H9 (cell line): ENCODE measurements at regions not wholly inside any gene's neighbourhood (a gene's known extent, or its start where the extent isn't known, plus 50 kb on each side); places are given as distances from the start of the nearest gene placed in this dataset.
"Not testable (repeated sequence)": the region's sequence is repeated elsewhere in the genome, so short reads cannot be mapped to it uniquely, and the experiment has no call there.

Experiments
- DNase-seq: peaks from one replicate; pipeline ENCODE4 v3.0.0-alpha.2; 2017
- H2AFZ ChIP-seq: one replicate; pipeline ENCODE4 v1.6.1; 2013; ENCODE audit warnings: mild to moderate bottlenecking, low read length, control low read depth, moderate library complexity
- H2AK5ac ChIP-seq: 2 replicates; pipeline ENCODE4 v1.6.1; 2013; ENCODE audit warnings: low read length, control low read depth, mixed read lengths; ENCODE audit not compliant: insufficient read length
- H2BK120ac ChIP-seq: one replicate; pipeline ENCODE4 v1.6.1; 2013; ENCODE audit warnings: low read depth, mild to moderate bottlenecking, low read length, control low read depth, inconsistent platforms; ENCODE audit not compliant: poor library complexity, severe bottlenecking
- H2BK12ac ChIP-seq: 2 replicates; pipeline ENCODE4 v1.6.1; 2013; ENCODE audit warnings: low read length, control low read depth, mixed read lengths, low read depth; ENCODE audit not compliant: insufficient read length
- H2BK15ac ChIP-seq: 2 replicates; pipeline ENCODE4 v1.6.1; 2013; ENCODE audit warnings: low read depth, low read length, control low read depth
- H2BK20ac ChIP-seq: one replicate; pipeline ENCODE4 v1.6.1; 2013; ENCODE audit warnings: low read depth, mild to moderate bottlenecking, low read length, control low read depth, inconsistent platforms; ENCODE audit not compliant: poor library complexity, severe bottlenecking
- H2BK5ac ChIP-seq: 2 replicates; pipeline ENCODE4 v1.6.1; 2013; ENCODE audit warnings: low read length, control low read depth, mixed read lengths; ENCODE audit not compliant: insufficient read length
- H3K14ac ChIP-seq: 2 replicates; pipeline ENCODE4 v1.6.1; 2013; ENCODE audit warnings: low read length, control low read depth; ENCODE audit not compliant: insufficient read depth
- H3K18ac ChIP-seq: 2 replicates; pipeline ENCODE4 v1.6.1; 2013; ENCODE audit warnings: low read depth, mild to moderate bottlenecking, mixed read lengths, low read length, control low read depth; ENCODE audit not compliant: insufficient read length
- H3K23ac ChIP-seq: 2 replicates; pipeline ENCODE4 v1.6.1; 2013; ENCODE audit warnings: low read length, control low read depth, mixed read lengths, low read depth; ENCODE audit not compliant: insufficient read length
- H3K23me2 ChIP-seq: 2 replicates; pipeline ENCODE4 v1.6.1; 2013; ENCODE audit warnings: low read depth, mild to moderate bottlenecking, mixed read lengths, low read length, control low read depth; ENCODE audit not compliant: insufficient read length, poor library complexity, severe bottlenecking
- H3K27ac ChIP-seq: 2 replicates; pipeline ENCODE4 v1.5.1; 2013; ENCODE audit warnings: low read length, control low read depth, mixed read lengths, low read depth; ENCODE audit not compliant: insufficient read length
- H3K27me3 ChIP-seq: 2 replicates; pipeline ENCODE4 v1.6.1; 2013; ENCODE audit warnings: low read length, control low read depth, inconsistent platforms; ENCODE audit not compliant: insufficient read depth
- H3K4ac ChIP-seq: 2 replicates; pipeline ENCODE4 v1.6.1; 2013; ENCODE audit warnings: low read depth, mild to moderate bottlenecking, control low read depth, inconsistent platforms, low read length, moderate library complexity
- H3K4me1 ChIP-seq: 2 replicates; pipeline ENCODE4 v1.6.1; 2013; ENCODE audit warnings: low read length, control low read depth, inconsistent platforms; ENCODE audit not compliant: insufficient read depth
- H3K4me2 ChIP-seq: 2 replicates; pipeline ENCODE4 v1.6.1; 2013; ENCODE audit warnings: low read length, control low read depth, mixed read lengths; ENCODE audit not compliant: insufficient read length, insufficient read depth
- H3K56ac ChIP-seq: 2 replicates; pipeline ENCODE4 v1.6.1; 2013; ENCODE audit warnings: low read depth, mild to moderate bottlenecking, mixed read lengths, low read length, control low read depth; ENCODE audit not compliant: insufficient read length
- H3K79me1 ChIP-seq: 2 replicates; pipeline ENCODE4 v1.6.1; 2013; ENCODE audit warnings: low read depth, mild to moderate bottlenecking, moderate library complexity, low read length, control low read depth, inconsistent platforms; ENCODE audit not compliant: insufficient read depth, poor library complexity, severe bottlenecking
- H3K79me2 ChIP-seq: 2 replicates; pipeline ENCODE4 v1.6.1; 2013; ENCODE audit warnings: low read length, control low read depth, inconsistent platforms; ENCODE audit not compliant: insufficient read depth
- H3K9ac ChIP-seq: 2 replicates; pipeline ENCODE4 v1.6.1; 2013; ENCODE audit warnings: low read length, control low read depth, mixed read lengths; ENCODE audit not compliant: insufficient read length; ENCODE audit errors: extremely low read depth
- H3K9me3 ChIP-seq: one replicate; pipeline ENCODE4 v1.6.1; 2013; ENCODE audit warnings: low read depth, low read length, inconsistent platforms; ENCODE audit not compliant: control insufficient read depth
- H3T11ph ChIP-seq: one replicate; pipeline ENCODE4 v1.6.1; 2013; ENCODE audit warnings: mild to moderate bottlenecking, low read length, control low read depth, inconsistent platforms
- H4K20me1 ChIP-seq: one replicate; pipeline ENCODE4 v1.6.1; 2013; ENCODE audit not compliant: control insufficient read depth, insufficient read length, insufficient read depth
- H4K5ac ChIP-seq: 2 replicates; pipeline ENCODE4 v1.6.1; 2013; ENCODE audit warnings: low read depth, mild to moderate bottlenecking, mixed read lengths, low read length, control low read depth; ENCODE audit not compliant: insufficient read length
- H4K8ac ChIP-seq: replicated peaks from 2 replicates; pipeline ENCODE4 v1.6.1; 2013; ENCODE audit warnings: low read length, control low read depth, mixed read lengths, low read depth; ENCODE audit not compliant: insufficient read length
- H4K91ac ChIP-seq: 2 replicates; pipeline ENCODE4 v1.6.1; 2013; ENCODE audit warnings: low read depth, mild to moderate bottlenecking, moderate library complexity, mixed read lengths, low read length, control low read depth; ENCODE audit not compliant: insufficient read length
- H3K27ac Mint-ChIP-seq, 3 experiments: 2 replicates in 2 of 3; 3 replicates in 1 of 3; pipeline ENCODE4 v1.8.0; 2020 to 2021; ENCODE audit warnings: mixed read lengths in 3 of 3, mild to moderate bottlenecking in 1 of 3, moderate library complexity in 1 of 3
- H3K27me3 Mint-ChIP-seq: 2 replicates; pipeline ENCODE4 v1.8.0; 2021; ENCODE audit warnings: low read depth, mild to moderate bottlenecking, moderate library complexity, mixed read lengths
- H3K36me3 Mint-ChIP-seq, 3 experiments: 2 replicates in 2 of 3; 3 replicates in 1 of 3; pipeline ENCODE4 v1.8.0; 2020 to 2021; ENCODE audit warnings: low read depth in 3 of 3, mixed read lengths in 3 of 3; ENCODE audit not compliant: insufficient read depth in 1 of 3
- H3K4me1 Mint-ChIP-seq, 2 experiments: 2 replicates each; pipeline ENCODE4 v1.8.0; 2020; ENCODE audit warnings: mixed read lengths in 2 of 2
- H3K4me3 Mint-ChIP-seq, 2 experiments: 2 replicates in 1 of 2; 3 replicates in 1 of 2; pipeline ENCODE4 v1.8.0; 2020 to 2021; ENCODE audit warnings: mild to moderate bottlenecking in 2 of 2, mixed read lengths in 2 of 2, moderate library complexity in 1 of 2
- H3K9me3 Mint-ChIP-seq, 2 experiments: 2 replicates in 1 of 2; 3 replicates in 1 of 2; pipeline ENCODE4 v1.8.0; 2020; ENCODE audit warnings: mild to moderate bottlenecking in 2 of 2, mixed read lengths in 2 of 2, moderate library complexity in 1 of 2
- WGBS: extraction: QIAGEN DNeasy Blood & Tissue Kit; methylation state at CpG from one replicate; pipeline ENCODE4 v1.1.7; 2013; ENCODE audit warnings: missing lambda C conversion rate, low lambda C conversion rate, mixed read lengths; ENCODE audit not compliant: insufficient read length; ENCODE audit errors: extremely low coverage; 5-methylcytosine and 5-hydroxymethylcytosine counted together
- TF ChIP-seq, protein P1 (sequence below): fragments of 200-600 bp; sonication (generic); conservative IDR thresholded peaks from 3 replicates; pipeline ENCODE4 v1.8.0; 2021; ENCODE audit warnings: antibody characterized with exemption, mild to moderate bottlenecking

DNA sequence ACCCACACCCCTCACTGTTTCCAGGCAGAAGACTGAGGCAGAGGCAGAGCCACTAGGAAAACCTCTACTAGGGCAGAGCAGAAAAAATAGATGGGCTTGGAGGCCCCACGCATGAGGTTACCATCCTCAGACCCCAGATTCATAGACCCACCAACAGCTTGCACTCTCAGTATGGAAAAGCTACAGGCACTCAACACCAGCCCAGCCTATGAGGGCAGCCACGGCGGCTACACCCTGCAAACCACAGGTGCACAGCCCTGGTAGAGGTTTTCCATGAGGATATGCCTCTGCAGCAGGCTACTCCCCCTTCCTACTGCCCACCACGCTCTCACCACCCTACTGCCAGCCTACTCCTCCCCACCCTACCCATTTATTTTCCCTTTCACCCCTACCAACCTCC, 235.1 kb downstream of the CWH43 start:
- peaks cover 82 to 86% of the 10 kb centered on the region in 2 experiments for H3K9me3 Mint-ChIP-seq
- WGBS: 100% methylated on average over 1 of the region's 4 CpGs
- H3K18ac ChIP-seq: no peak overlapping the region
- no peak overlapping the region for H3K56ac ChIP-seq
- peaks cover 56% of the 10 kb centered on the region for H3K9me3 ChIP-seq
- TF ChIP-seq, protein P1, sequence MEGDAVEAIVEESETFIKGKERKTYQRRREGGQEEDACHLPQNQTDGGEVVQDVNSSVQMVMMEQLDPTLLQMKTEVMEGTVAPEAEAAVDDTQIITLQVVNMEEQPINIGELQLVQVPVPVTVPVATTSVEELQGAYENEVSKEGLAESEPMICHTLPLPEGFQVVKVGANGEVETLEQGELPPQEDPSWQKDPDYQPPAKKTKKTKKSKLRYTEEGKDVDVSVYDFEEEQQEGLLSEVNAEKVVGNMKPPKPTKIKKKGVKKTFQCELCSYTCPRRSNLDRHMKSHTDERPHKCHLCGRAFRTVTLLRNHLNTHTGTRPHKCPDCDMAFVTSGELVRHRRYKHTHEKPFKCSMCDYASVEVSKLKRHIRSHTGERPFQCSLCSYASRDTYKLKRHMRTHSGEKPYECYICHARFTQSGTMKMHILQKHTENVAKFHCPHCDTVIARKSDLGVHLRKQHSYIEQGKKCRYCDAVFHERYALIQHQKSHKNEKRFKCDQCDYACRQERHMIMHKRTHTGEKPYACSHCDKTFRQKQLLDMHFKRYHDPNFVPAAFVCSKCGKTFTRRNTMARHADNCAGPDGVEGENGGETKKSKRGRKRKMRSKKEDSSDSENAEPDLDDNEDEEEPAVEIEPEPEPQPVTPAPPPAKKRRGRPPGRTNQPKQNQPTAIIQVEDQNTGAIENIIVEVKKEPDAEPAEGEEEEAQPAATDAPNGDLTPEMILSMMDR: no peak
- no peak overlapping the region; a peak in 1 of 5 replicates for H3K4me3 Mint-ChIP-seq
- no peak overlapping the region for H3K27ac Mint-ChIP-seq
- H2AK5ac ChIP-seq: no peak overlapping the region
- no peak overlapping the region for H3K4me2 ChIP-seq
- no peak overlapping the region for H4K8ac ChIP-seq
- no peak overlapping the region for H2AFZ ChIP-seq
- H3K36me3 Mint-ChIP-seq: peaks cover 17 to 47% (median 35%) of the 10 kb centered on the region in 3 experiments
- H3K4ac ChIP-seq: no peak overlapping the region
- no peak overlapping the region for H4K5ac ChIP-seq
- no peak for DNase-seq
- no peak overlapping the region for H2BK120ac ChIP-seq
- no peak overlapping the region for H2BK15ac ChIP-seq
- H3K4me1 Mint-ChIP-seq: no peaks in the 10 kb centered on the region
- H3K4me1 ChIP-seq: no peaks in the 10 kb centered on the region
- H3K14ac ChIP-seq: no peak overlapping the region
- no peaks in the 10 kb centered on the region for H4K20me1 ChIP-seq
- H3K23ac ChIP-seq: no peak overlapping the region
- no peak overlapping the region for H3K9ac ChIP-seq
- no peak overlapping the region for H2BK12ac ChIP-seq
- no peaks in the 10 kb centered on the region for H3K27me3 ChIP-seq
- no peak overlapping the region for H4K91ac ChIP-seq
- no peaks in the 10 kb centered on the region; the same call in none of the 2 replicates for H3K27me3 Mint-ChIP-seq
- H3K79me2 ChIP-seq: no peaks in the 10 kb centered on the region
- no peaks in the 10 kb centered on the region for H3K79me1 ChIP-seq
- H2BK5ac ChIP-seq: no peak overlapping the region
- no peak overlapping the region for H3K27ac ChIP-seq
- no peaks in the 10 kb centered on the region for H3K23me2 ChIP-seq
- no peak overlapping the region for H2BK20ac ChIP-seq
- H3T11ph ChIP-seq: no peak overlapping the region

DNA sequence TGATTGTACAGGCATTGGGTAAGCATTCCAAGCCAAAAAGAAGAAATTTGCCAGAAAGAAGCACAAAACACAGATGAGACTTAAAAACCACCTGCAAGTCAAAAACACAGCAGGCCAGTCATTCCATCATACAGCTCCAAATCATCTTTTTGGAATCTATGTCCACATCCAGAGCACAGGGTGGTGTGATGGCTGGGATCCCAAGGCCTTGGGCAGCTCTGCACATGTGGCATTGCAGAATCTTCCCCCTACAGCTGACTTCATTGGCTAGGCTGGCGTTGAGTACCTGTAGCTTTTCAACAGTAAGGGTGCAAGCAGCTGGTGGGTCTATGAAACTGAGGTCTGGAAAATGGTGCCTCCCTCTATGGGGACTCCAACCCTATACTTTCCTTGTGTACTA, 236.7 kb downstream of the CWH43 start:
- not testable (repeated sequence) for H3K79me1 ChIP-seq, H3K27ac Mint-ChIP-seq, H3K4ac ChIP-seq, H4K8ac ChIP-seq, H3K23ac ChIP-seq, H3K79me2 ChIP-seq, H2BK5ac ChIP-seq, H3K4me1 Mint-ChIP-seq, H4K20me1 ChIP-seq, H2BK20ac ChIP-seq, H3K4me3 Mint-ChIP-seq, H4K5ac ChIP-seq, H4K91ac ChIP-seq, H3K9ac ChIP-seq, H2BK120ac ChIP-seq, H3K4me2 ChIP-seq, H3K23me2 ChIP-seq, H2AK5ac ChIP-seq, H2BK12ac ChIP-seq, H3K27ac ChIP-seq, H3K27me3 Mint-ChIP-seq, H3K56ac ChIP-seq, H2AFZ ChIP-seq, H3K14ac ChIP-seq, H3T11ph ChIP-seq, H3K4me1 ChIP-seq, H2BK15ac ChIP-seq, H3K18ac ChIP-seq, H3K27me3 ChIP-seq, DNase-seq
- peaks cover 16 to 34% (median 27%) of the 10 kb centered on the region in 3 experiments for H3K36me3 Mint-ChIP-seq
- H3K9me3 ChIP-seq: peaks cover 40% of the 10 kb centered on the region
- peaks cover 76 to 77% of the 10 kb centered on the region in 2 experiments for H3K9me3 Mint-ChIP-seq
- no CpG with 5 or more reads among the region's 1 CpG for WGBS
